NOMO-1 (cell line): ENCODE measurements at regions not wholly inside any gene's neighbourhood (a gene's known extent, or its start where the extent isn't known, plus 50 kb on each side); places are given as distances from the start of the nearest gene placed in this dataset.
"Not testable (repeated sequence)": the region's sequence is repeated elsewhere in the genome, so short reads cannot be mapped to it uniquely, and the experiment has no call there.

Experiments used
- DNase-seq, 2 experiments: peaks; one replicate each; lab custom pipeline; 2025; ENCODE audit not compliant: unreplicated experiment in 2 of 2; lab: John Stamatoyannopoulos, UW

DNA sequence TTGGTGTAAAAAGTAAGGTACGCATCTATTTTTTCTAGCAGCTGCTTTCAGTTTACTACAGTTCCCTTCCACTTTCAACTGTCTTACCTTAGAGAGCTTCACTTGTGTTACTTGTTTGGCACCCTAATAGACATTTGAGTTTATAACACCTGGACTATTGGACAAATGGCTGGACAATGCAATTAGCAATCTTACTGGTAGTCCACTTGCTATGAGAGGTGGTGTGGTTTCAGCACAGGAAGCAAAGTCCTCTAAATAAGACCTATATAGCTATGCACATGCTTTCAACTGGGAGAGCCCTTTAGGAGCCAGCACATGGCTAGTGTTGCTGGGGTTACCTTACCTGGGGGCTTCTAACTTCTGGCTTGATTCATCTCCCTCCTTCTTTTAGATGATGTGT, 119.6 kb upstream of the RANBP3L start:
- no peak for DNase-seq

DNA sequence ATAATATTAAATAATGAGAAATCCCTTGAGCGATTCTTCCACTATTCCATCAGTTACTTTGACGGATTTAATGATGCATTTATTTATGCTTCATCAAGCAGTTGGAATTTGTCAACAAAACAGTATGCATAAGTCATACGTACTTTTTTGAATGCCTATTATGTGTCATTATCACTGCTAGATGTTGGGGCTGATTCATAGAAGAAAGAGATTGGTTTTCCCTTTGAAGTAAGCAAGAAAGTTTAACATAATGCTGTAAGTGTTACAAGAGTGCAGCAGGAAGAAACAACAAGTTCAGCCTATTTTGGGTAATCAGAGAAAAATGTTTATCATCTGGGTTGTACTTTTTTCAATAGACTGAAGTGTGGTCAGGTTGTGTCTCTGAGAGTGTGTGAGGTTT, 121.2 kb upstream of the RANBP3L start:
- DNase-seq, result no peak

DNA sequence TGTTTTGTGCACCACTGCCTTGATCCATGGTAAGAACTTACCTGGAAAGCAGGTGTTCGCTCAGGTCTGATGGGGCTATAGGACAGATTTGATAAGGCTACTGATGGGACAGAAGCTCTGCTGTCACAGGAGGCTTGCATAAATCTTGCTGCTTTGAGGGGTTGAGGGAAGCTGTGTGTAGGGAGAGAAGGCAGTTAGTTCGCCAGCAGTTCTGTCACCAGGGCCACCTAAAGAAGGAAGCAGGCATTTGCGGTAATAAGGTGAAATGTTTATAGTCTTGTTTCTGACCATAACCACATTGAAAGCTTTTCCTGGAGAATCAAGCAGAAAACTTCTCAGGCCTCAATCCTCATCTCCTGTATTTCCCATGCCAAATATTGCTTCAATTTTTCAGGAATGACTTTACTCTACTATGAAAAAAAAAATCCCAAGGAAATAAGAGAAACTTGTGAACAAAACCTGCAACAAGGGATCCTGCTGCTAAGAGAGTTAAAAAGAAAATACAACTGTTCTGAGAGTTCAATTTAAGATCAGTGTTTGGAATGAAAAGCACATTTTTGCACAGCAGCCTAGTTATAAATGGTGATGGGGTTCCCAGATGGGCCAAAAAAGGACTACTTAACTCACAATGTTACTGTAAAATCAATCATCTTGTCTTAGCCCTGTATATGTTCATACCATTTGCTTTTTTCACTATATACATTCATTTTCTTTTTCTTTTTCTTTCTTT, 122.0 kb upstream of the RANBP3L start:
- peak; percentile 50 to 57 for DNase-seq

DNA sequence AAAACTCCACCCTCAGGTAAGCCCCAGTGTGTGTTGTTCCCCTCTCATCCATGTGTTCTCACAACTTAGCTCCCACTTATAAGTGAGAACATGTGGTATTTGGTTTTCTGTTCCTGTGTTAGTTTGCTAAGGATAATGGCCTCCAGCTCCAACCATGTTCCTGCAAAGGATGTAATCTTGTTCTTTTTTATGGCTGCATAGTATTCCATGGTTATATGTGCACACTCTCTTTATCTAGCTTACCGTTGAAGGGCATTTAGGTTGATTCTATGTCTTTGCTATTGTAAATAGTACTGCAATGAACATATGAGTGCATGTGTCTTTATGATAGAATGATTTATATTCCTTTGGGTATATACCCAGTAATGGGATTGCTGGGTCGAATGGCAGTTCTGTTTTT, 124.4 kb upstream of the RANBP3L start:
- not testable (repeated sequence) for DNase-seq

DNA sequence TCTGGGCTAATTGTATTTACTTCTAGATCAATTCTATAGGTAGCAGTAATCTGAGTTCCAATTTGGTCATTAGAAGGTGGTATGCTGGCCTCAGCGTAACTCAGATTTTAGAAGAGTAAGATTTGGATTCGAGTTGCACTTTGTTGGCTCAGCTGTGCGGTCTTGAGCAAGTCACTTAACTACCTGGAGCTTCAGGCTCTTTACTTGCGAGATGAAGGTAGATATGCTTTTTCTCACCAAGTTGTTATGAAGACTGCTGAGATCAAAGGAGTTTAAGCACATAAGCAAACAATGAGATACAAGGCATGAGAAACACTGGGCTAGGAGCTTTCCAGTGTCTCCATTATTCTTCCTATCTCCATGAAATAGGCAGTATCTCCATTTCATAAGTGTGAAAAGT, 133.8 kb upstream of the RANBP3L start:
- DNase-seq, result no peak

DNA sequence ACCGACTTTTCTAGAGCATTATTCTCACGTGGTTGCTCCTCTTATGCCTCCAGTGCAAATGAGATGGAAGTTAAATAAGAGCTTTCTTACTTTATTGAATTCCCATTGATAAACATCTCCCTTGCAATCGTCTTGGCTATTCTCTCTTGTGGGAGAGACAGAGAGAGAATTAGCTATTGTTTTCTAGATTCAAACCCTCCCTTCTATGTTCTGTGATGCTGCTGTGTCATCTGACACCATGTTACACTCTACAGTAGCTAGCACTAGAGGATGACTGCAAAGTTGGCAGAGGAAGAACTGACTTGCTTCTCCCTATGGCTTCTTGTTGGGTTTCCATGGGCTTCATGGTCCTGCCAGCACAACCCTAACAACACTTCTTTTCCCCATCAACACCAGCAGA, 134.6 kb upstream of the RANBP3L start:
- DNase-seq, result no peak

DNA sequence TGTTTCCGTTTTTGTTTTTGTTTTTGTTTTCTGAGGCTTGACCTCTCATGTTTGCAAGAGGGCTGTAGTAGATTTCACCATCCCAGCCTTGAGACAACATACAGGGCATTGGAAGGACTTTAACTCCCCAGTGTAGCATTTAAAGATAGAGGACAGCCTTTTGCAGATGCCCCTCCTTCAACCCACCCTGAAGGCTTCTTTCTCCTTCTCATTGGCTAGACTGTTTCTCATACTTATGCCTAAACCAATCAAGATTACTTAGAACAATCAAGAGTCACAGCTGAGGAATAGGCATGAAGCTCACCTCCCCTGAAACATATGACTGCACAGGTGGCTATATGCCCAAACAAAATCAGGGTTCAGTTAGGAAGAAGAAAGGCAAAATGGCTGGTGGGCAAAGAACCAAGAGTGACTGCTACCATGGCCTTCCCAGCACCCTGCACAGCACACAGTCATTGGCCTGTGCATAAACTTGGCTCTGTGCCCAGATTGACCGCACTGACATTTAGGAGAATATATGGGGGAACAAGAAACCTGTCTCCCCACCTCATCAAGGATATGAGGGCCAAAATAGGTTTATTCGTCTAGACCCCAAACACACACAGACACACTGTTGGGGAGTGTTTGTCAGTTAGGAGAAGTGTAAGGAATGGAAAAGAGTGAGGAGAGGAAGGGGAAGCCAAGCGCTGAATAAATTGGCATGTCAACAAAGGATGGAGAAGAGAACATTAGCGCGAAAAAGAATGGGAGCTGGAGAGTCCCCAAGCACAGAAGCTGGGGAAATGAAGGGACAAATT, 137.3 kb upstream of the RANBP3L start:
- no peak for DNase-seq

DNA sequence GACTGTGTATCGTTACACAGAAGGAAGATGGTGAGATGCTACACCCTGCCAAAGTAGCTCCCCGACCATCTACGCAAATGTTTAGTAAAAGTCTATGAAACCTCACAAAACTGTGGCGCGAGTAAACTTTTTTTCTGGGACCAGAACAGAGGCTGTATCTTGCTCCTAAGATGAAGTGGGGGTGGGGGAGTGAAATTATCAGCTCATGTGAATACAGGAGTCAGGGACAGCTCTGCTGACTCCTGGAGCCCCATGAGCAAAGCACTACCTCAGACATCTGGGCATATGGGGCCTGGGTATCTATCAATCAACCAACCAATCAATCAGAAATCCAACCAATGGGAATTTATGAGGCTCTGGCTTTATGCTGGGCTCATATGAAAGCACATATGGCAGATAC, 138.6 kb upstream of the RANBP3L start:
- DNase-seq, result no peak

DNA sequence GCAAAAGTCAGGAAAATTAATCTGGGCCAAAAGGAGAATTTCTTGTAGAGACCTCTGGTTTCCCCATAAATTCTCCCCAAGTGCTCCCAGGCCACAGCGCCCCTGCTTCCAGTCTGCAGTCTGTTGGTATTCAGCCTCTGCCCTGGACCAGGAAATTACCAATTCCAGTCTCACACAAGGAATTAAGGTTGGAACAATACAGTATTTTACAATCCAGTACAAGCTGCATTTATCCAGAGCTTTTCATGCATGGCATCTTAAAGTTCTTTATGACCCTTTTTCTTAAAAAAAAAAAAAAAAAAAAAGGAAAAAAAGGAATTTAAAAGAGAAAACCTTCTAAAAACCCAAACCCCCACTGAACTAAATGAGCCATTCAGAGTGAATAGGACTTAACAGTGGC, 139.6 kb upstream of the RANBP3L start:
- DNase-seq, result no peak

DNA sequence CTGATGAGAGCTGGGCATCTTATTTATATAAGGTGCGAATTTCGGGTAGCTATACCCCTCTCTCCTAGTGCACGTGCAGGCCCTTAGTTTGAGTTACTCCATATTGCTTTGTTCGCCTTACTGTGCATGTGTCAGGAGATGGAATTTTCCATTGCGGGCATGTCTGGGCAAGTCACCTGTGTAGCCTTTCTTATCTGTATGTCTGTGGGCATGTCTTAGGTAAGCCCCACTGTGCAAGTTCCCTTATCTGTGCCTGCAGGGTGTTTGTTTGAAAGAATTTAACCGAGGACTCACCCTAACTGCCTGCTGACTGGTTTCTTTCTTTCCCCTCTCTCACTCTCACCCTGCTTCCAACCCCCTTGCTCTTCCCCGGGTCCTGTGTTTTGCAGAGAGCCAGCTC, 140.7 kb upstream of the RANBP3L start:
- no peak for DNase-seq

DNA sequence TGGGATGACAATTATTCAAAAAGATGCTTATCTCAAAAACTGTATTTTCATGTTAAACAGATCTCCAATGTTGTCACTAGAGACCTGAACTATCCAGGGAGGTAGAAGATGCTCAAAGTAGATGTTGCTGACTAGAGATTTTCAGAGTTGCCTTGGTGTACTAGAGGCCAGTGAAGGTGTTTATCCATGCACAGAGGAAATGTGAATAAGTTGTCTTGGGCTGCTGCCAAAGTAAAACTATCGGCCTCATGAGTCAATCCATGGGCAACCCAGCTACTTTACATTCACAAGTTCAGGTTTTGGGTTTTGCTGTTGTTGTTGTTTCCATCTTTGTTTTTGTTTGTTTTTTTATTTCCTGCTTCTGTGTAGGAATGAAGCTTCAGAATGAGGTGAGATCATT, 141.1 kb upstream of the RANBP3L start:
- no peak for DNase-seq

DNA sequence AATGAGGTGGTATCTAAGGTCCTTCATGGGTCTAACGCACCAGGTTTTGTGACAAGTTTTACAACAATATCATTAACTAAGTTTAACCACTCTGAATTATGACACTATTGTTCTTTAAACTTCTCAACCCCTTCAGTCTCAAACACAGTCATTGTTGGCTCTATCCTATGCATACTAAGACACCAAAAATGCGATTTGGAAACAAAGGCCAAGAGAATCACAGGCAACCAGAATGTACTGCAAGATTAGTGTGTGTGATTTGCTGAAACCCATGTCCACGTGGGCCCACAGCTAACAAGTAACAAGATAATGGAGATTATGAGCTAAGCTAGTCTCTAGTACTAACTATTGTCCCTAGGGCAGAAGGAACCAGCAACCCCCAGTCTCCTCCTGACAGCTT, 142.2 kb upstream of the RANBP3L start:
- DNase-seq, result no peak

DNA sequence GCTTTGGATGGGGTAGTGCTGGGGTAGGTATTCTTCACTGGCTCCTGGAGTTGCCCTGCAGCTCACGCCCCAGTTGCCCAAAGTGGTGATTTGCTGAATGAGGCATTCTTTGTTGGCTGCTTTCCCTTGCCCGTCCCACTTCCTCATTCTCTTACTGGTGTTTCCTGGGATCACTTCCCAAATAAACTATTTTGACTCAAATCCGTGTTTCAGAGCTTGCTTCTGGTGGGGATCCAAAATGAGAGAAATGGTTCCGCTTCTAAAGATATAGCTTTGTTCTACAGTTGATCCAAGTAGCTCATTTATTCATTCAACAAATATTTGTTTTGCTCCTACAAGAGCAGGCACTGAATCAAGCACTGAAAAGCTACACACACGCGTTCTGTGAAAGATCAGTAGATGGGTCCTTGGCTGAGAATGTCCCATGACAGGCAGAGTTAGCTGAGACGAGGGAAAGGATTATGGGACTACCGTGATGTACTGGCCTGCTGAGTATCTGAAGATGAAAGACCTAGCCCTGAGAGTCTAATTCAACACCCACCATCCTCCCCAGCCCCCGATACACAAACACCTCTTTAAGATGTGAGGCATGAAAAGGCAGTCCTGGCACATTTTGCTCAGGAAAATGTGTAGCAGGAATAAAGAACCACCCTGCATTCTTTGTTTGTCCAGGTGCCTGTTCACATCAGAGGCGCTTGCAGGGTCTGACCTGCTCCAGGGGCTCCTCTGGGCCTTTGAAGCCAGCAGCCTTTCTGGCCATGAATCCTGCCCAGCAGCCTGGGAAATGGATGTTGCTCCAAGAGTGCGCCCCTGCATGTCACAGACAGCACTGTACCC, 143.1 kb upstream of the RANBP3L start:
- DNase-seq, result no peak

DNA sequence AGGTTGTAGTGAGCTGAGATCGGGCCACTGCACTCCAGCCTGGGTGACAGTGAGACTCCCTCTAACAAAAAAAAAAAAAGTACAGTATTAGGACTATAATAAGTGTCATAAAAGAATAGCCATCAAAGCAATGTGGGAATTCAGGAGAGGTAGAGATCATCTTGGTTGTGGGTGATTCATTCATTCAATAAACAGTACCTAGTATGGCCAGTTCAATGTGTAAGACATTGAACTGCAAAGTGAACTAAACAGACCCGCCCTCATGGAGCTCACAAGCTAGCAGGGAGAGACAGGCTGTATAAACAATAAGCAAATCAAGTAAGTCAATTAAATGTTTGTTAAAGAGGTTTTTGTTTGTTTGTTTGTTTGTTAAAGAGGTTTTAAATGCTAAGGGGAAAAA, 146.1 kb upstream of the RANBP3L start:
- no peak for DNase-seq

DNA sequence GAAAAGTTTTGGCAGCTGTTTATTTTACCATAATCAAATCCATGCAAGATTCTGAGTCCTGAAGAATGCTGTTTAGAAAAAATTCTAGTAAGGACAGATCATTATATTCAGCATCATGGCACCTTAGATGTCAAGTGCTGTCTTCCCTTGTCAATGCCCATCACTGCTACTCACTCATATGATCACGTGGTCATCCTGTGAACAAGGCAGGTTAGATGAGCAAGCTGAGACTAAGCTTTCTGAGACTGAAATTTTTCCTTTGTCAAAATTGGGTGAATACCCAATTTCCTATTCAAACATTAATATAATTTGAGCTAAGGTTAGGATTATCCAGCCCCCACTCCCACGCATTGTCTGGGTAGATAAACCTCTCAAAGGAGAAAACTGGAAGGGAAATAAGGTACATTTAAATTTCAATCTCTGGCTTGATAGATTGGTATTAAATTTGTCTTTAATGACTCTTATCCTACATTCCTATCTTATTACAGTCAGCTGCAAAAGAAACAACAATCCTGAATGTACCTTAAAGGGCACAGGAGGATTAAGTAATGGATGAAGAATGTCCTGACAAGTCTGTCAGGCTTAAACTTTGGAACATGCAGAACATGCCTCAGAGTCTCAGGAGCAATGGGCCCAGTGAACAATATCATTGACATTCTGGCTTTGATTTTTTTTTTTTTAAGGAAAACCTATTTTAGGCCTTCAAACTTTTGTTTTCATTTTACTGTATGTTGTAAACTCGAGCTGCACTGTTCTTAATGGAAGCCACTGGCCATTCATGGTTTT, 148.7 kb upstream of the RANBP3L start:
- DNase-seq, result no peak

DNA sequence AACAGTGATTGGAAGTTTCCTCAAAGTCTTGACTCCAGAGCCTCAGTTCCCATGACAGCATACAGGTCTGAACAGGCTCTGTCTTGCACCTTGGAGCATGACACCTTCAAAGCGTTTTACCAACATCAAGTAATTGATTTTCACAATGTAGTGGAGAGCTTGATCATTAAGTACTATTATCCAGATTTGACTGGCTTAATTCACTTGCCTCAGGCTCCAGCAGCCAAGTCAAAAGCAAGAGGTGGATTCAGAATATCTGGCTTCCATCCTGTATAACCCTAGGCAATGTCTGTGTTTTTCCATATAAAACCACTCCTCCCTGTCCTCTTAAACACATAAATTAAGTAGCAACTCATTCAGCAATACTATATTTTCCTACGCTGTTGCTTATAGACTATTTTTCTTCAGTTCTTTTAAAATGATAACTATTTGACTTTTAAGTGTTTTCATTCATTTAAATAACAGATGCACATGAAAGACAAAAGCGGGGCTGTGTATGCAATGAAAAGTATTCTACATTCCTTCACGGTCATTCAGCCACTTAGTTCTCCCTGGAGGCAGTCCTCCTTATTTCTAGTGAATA, 150.8 kb upstream of the RANBP3L start:
- DNase-seq, result no peak

DNA sequence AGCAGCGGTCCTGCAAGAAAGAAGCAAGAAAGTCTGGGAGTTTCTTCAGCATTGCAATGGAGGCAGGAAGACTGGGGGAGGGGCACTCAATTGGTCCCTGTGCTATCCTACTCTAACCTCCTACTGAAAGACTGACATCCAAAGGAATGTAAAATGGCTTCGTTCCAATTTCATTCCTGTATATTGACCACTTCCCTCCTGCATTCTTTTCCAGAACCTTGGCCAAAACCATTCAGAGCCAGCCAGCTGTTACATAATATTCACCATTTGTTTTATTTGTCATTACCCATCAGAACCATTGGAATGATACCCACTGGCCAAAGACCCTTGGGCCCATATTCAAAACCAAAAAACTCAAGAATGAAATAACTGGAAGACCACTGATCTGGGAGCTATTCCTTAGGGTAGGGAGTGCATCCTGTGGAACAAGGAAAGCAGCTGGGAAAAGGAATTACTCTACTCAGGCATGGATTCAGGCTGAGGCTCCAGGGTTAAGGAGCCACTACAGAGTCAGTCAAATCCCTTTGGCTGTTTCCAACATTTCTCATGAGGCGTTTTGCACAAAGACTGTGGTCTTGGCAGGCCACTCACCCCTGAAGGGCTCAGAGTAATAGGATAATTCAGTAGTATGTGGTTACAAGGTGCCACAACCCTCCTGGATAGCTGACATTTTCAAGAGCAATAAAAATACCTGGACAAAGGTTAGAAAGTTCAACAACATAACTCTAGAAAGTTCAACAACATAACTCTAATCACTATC, 148.7 kb upstream of the SLC1A3 start:
- no peak for DNase-seq

DNA sequence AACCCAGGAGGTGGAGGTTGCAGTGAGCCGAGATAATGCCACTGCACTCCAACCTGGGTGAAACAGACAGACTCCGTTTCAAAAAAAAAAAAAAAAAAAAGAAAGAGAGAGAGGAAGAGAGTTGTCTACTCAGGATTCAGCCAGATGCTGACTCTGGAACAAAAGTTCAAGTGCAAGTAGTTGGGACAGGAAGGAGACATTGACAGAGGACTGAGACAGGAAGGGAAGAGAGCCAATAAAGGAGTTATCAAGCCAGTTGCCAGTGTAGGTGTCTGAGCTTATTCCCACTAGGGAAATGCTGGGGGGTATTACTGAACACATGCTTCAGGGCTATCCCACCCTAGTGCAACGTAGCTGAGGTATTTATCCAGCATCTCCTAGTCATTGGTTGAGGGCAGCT, 147.7 kb upstream of the SLC1A3 start:
- no peak for DNase-seq
